Fibroblast of lung (primary cell): ENCODE measurements at regions not wholly inside any gene's neighbourhood (a gene's known extent, or its start where the extent isn't known, plus 50 kb on each side); places are given as distances from the start of the nearest gene placed in this dataset.

ENCODE experiments used
- CTCF ChIP-seq, 2 donors: IDR thresholded peaks in 1 of 2; conservative IDR thresholded peaks in 1 of 2; 1 replicate in 1 of 2; 2 replicates in 1 of 2; pipeline ENCODE4 v1.5.1; 2011 to 2012; ENCODE audit warnings: low read length in 2 of 2, control low read depth in 1 of 2, inconsistent platforms in 1 of 2, low read depth in 1 of 2, mild to moderate bottlenecking in 1 of 2
- EZH2 ChIP-seq: IDR thresholded peaks from 2 replicates; pipeline ENCODE4 v1.5.1; 2012; ENCODE audit warnings: low read length, control low read depth, mild to moderate bottlenecking; ENCODE audit errors: missing control alignments

GRCh38 chr2:187011206-187011832 is 162.3 kb upstream of the ZSWIM2 start:
- TF ChIP-seq CTCF (conservative IDR thresholded peaks at IDR 0.05 in 1 of 2, IDR thresholded peaks at IDR 0.05 in 1 of 2; ENCODE audit: low read depth in 1 of 2, low read length in 2 of 2): no peak
- TF ChIP-seq EZH2: no peak
